22Rv1 (cell line): ENCODE measurements at regions not wholly inside any gene's neighbourhood (a gene's known extent, or its start where the extent isn't known, plus 50 kb on each side); places are given as distances from the start of the nearest gene placed in this dataset.

Experiments
- H3K27ac ChIP-seq: fragments of 450-650 bp; 2 replicates; pipeline ENCODE4 v1.5.1; 2017
- ZFX ChIP-seq: fragments of 450-650 bp; IDR thresholded peaks from 2 replicates; pipeline ENCODE4 v1.6.1; 2017; ENCODE audit warnings: antibody characterized with exemption, borderline replicate concordance
- TF ChIP-seq, protein P1 (sequence below): fragments of 450-650 bp; IDR thresholded peaks from 2 replicates; pipeline ENCODE4 v1.5.1; 2017; ENCODE audit warnings: mild to moderate bottlenecking

DNA sequence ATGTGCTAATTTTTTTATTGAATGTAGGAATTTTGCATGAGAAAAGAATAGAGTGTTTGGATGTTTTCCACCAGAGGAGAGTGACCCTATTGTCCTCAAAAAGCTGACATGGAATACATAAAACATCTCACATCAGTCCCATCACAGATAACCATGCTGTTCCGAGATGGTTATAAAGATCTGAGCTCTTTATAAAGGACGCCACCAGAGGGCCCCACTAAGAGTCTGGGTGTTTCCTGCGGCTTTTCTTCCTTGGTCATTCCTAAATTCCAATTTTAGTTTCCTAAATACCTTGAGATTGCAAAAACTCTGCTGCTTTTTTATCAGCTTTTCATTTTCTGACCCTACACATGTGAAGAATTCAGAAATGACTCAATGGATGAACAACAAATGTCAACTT lies 504.5 kb upstream of the FRG1 start:
- TF ChIP-seq ZFX: no peak
- TF ChIP-seq, protein P1, sequence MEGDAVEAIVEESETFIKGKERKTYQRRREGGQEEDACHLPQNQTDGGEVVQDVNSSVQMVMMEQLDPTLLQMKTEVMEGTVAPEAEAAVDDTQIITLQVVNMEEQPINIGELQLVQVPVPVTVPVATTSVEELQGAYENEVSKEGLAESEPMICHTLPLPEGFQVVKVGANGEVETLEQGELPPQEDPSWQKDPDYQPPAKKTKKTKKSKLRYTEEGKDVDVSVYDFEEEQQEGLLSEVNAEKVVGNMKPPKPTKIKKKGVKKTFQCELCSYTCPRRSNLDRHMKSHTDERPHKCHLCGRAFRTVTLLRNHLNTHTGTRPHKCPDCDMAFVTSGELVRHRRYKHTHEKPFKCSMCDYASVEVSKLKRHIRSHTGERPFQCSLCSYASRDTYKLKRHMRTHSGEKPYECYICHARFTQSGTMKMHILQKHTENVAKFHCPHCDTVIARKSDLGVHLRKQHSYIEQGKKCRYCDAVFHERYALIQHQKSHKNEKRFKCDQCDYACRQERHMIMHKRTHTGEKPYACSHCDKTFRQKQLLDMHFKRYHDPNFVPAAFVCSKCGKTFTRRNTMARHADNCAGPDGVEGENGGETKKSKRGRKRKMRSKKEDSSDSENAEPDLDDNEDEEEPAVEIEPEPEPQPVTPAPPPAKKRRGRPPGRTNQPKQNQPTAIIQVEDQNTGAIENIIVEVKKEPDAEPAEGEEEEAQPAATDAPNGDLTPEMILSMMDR: peak; percentile 57
- H3K27ac ChIP-seq: no peak overlapping the region

DNA sequence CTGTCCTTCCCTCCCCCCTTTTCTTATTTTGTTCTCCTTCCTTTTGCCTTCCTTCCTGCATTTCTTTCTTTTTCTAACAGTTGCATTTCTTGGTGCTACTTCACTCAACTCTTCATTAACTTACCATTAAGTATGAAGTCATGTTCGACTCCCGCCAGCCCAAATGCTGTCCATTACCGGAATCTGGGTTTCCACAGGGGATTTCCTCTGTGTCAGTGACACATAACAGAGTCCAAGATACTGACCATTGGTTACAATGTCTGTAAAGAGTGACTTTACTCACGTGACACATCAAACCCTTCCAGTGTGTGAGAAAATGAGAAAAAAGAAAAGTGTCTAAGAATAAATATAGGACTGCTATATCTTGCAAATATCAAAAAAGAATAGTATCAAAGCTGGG lies 500.0 kb upstream of the FRG1 start:
- TF ChIP-seq, protein P1: no peak
- no peak for TF ChIP-seq ZFX
- no peak overlapping the region for H3K27ac ChIP-seq

DNA sequence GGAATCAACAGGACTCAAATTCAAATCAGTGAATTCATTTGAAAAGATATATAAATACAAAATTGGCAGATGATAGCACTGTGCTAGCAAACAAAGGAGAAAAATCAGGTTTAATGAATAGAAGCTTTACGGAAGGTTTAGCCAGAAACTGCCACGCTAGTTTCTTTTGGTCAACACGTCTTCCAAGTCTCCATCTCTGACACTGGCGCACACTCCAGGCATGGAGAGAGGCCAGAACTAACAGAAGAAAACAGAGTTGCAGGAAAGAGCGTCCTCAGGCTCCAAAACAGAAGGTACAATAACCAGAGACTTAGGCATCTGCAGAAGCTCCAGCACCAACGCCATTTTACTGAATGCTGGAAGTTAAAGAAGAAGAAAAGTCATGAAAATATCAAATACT lies 497.3 kb upstream of the FRG1 start:
- no peak overlapping the region for H3K27ac ChIP-seq
- no peak for TF ChIP-seq ZFX
- TF ChIP-seq, protein P1: no peak

DNA sequence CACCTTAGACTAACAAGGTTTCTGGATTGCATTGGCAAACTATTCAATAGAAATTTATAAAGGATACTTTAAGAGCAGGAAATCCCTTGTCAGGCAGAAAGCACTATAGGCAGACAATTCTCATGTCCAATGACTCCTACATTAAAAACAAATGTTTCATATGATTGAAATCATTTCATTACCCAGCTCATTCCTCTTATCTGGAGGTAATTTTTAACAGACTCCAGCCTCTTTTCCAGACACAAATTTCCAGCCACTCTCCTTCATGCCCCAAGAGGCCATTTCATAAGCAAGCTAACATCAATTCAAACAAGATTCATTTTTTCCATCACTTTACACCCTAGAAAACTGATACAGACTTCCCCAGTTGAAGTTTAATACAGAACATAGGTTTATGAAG lies 495.1 kb upstream of the FRG1 start:
- no peak overlapping the region for H3K27ac ChIP-seq
- no peak for TF ChIP-seq ZFX
- TF ChIP-seq, protein P1: no peak

DNA sequence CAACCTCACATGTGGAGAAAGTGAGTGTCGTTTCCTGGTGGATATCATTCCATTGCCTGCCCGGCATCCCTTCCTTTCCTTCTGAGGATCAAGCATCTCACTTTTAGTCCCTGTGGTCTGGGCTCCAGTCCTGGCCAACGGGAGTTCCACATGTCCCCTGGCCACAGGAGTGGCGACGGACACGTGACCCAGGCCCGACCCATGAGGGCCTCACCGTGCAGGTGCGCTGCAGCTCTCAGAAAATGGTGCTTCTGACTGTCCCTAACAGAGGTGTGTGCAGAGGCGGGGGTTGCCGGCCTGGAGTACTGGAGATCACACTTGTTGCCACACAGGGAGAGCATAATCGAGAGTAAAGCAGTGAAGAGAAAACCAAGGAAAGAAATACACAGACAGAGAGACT lies 476.9 kb upstream of the FRG1 start:
- no peak overlapping the region for H3K27ac ChIP-seq
- TF ChIP-seq ZFX: no peak
- TF ChIP-seq, protein P1: no peak

DNA sequence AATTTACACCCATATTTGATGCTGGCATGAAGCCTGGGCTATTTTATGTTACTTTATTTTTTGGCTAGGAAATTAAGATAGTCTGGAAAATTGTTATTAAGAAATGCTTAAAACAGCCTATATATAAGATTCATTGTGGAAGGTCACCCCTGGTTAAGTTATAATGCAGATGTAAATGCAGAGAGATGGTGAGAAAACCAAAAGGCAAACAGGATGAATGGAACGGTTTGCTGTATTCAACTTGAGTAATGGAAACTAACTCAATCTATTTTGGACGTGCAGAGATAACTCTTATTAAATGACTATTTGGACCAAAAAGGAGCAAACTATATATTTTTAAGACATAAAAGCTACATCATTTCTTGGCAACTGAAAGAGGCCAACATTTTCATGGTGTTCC lies 446.3 kb upstream of the FRG1 start:
- TF ChIP-seq, protein P1: no peak
- no peak for TF ChIP-seq ZFX
- H3K27ac ChIP-seq: no peak overlapping the region

DNA sequence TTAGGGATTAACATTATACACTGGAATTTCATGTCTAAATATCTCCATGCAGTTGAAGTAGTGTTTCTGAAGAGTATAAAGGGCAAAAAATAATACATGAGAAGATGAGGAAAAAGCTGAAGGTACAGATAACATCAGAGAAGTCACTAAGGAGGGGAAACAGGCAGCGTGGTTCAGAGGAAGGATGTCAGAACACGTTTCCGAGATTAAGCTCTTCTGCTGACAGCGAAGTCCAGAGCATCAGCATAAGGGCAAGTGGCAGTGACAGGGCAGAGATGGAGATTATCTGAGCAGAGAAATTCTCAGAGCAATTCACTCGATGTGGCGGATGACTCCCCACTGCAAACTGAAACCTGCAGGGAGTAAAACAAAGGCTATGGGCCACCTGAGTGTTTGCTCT lies 443.2 kb upstream of the FRG1 start:
- TF ChIP-seq ZFX: no peak
- TF ChIP-seq, protein P1: no peak
- H3K27ac ChIP-seq: no peak overlapping the region
